Panc1 (cell line): ENCODE measurements at regions not wholly inside any gene's neighbourhood (a gene's known extent, or its start where the extent isn't known, plus 50 kb on each side); places are given as distances from the start of the nearest gene placed in this dataset.

Experiments used
- ATAC-seq: fragments of 200-7000 bp; cut with Tn5 transposase; 2 replicates; pipeline ENCODE4 v1.9.1; 2020; ENCODE audit warnings: mild to moderate bottlenecking, moderate library complexity
- BruUV-seq: library from RNA; stranded (reverse); fragments of 400-500 nt; replicated peaks from 2 replicates; lab custom pipeline; 2021; lab: Mats Ljungman, UMichigan
- CTCF ChIA-PET: fragments of 300-600 bp; sonication (Branson Sonifier 250); formaldehyde crosslinking; loops from one replicate; lab custom pipeline; 2022; ENCODE audit warnings: antibody characterized with exemption; lab: Charles Lee
- POLR2A ChIA-PET: fragments of 300-600 bp; sonication (Branson Sonifier 250); formaldehyde crosslinking; loops from one replicate; lab custom pipeline; 2022; ENCODE audit warnings: antibody characterized with exemption; lab: Charles Lee
- DNase-seq: peaks from one replicate; pipeline ENCODE4 v3.0.0-alpha.2; 2010; ENCODE audit warnings: low read depth, low spot score
- H3K27ac ChIP-seq: 2 replicates; pipeline ENCODE4 v1.5.1; 2011; ENCODE audit warnings: mild to moderate bottlenecking, low read length, inconsistent platforms
- H3K27me3 ChIP-seq: fragments of 200-500 bp; sonication (Bioruptor generic); 2 replicates; pipeline ENCODE4 v1.6.0; 2014; ENCODE audit warnings: low read length, inconsistent platforms; ENCODE audit not compliant: control insufficient read depth, insufficient read depth
- H3K36me3 ChIP-seq: fragments of 200-500 bp; sonication (Bioruptor generic); 2 replicates; pipeline ENCODE4 v1.5.1; 2014; ENCODE audit warnings: inconsistent platforms, mild to moderate bottlenecking, low read length, moderate library complexity; ENCODE audit not compliant: control insufficient read depth, insufficient read depth
- H3K4me1 ChIP-seq: 2 replicates; pipeline ENCODE4 v1.5.1; 2011; ENCODE audit warnings: inconsistent platforms, mild to moderate bottlenecking, low read length, moderate library complexity; ENCODE audit not compliant: control insufficient read depth, insufficient read depth
- H3K4me3 ChIP-seq, 2 experiments: 2 replicates each; pipeline ENCODE4 v1.5.1; 2011 to 2012; ENCODE audit warnings: low read depth in 2 of 2, low read length in 2 of 2, mild to moderate bottlenecking in 2 of 2, inconsistent platforms in 1 of 2, moderate library complexity in 1 of 2
- H3K9me3 ChIP-seq: fragments of 200-500 bp; sonication (Bioruptor generic); 2 replicates; pipeline ENCODE4 v1.5.1; 2014; ENCODE audit warnings: low read depth, mild to moderate bottlenecking, inconsistent platforms, low read length, moderate library complexity; ENCODE audit not compliant: control insufficient read depth, insufficient read depth
- POLR2AphosphoS5 ChIP-seq: IDR thresholded peaks from 2 replicates; pipeline ENCODE4 v1.6.1; 2012; ENCODE audit warnings: mild to moderate bottlenecking, low read depth, low read length, moderate library complexity
- SIN3A ChIP-seq: IDR thresholded peaks from 2 replicates; pipeline ENCODE4 v1.6.1; 2012; ENCODE audit warnings: low read depth, mild to moderate bottlenecking, low read length, moderate library complexity, borderline replicate concordance; ENCODE audit not compliant: insufficient read depth
- TCF7L2 ChIP-seq: IDR thresholded peaks from 2 replicates; pipeline ENCODE4 v1.6.1; 2011; ENCODE audit warnings: mild to moderate bottlenecking, low read depth, low read length, inconsistent platforms
- in situ Hi-C: cut with HindIII; loops from 2 replicates; pipeline ENCODE4 v1.10.0; 2016; ENCODE audit warnings: low sequenced_read_pairs, low pct_unique_long_range_greater_than_20kb
- intact Hi-C: fragments of 100-400 bp; cut with micrococcal nuclease; formaldehyde crosslinking; loops from one replicate; pipeline ENCODE4 v1.10.0; 2022; ENCODE audit not compliant: unreplicated experiment
- TF ChIP-seq, protein P1 (sequence below), 2 experiments: IDR thresholded peaks; 2 replicates each; pipeline ENCODE4 v1.6.1; 2011 to 2012; ENCODE audit warnings: low read depth in 2 of 2, control low read depth in 1 of 2, low read length in 1 of 2, mild to moderate bottlenecking in 1 of 2, moderate library complexity in 1 of 2; ENCODE audit not compliant: insufficient read depth in 1 of 2
- TF ChIP-seq, protein P2 (sequence below): fragments of 450-650 bp; IDR thresholded peaks from 2 replicates; pipeline ENCODE4 v1.5.1; 2017; ENCODE audit warnings: mild to moderate bottlenecking

DNA sequence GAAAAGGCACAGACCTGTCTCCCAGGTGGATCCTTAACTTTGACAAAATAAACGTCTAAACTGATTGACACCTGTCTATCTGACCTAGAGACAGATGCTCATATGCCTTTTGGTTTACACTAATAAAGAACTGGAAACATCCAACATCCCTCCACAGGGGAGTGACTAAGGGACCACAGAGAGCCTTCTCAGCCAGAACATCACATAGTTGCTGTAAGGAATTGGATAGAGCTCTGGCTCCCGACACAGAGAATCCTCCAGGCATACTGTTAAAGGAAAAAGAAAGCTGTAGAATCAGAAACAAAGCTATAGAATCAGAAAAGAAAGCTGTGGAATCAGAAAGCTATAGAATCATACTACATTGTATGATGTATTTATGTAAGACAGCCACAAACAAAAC is 258.8 kb downstream of the STK31 start:
- H3K27ac ChIP-seq = no peak overlapping the region
- H3K4me3 ChIP-seq = no peak overlapping the region
- POLR2A ChIA-PET = no interaction called here
- TF ChIP-seq, protein P1, sequence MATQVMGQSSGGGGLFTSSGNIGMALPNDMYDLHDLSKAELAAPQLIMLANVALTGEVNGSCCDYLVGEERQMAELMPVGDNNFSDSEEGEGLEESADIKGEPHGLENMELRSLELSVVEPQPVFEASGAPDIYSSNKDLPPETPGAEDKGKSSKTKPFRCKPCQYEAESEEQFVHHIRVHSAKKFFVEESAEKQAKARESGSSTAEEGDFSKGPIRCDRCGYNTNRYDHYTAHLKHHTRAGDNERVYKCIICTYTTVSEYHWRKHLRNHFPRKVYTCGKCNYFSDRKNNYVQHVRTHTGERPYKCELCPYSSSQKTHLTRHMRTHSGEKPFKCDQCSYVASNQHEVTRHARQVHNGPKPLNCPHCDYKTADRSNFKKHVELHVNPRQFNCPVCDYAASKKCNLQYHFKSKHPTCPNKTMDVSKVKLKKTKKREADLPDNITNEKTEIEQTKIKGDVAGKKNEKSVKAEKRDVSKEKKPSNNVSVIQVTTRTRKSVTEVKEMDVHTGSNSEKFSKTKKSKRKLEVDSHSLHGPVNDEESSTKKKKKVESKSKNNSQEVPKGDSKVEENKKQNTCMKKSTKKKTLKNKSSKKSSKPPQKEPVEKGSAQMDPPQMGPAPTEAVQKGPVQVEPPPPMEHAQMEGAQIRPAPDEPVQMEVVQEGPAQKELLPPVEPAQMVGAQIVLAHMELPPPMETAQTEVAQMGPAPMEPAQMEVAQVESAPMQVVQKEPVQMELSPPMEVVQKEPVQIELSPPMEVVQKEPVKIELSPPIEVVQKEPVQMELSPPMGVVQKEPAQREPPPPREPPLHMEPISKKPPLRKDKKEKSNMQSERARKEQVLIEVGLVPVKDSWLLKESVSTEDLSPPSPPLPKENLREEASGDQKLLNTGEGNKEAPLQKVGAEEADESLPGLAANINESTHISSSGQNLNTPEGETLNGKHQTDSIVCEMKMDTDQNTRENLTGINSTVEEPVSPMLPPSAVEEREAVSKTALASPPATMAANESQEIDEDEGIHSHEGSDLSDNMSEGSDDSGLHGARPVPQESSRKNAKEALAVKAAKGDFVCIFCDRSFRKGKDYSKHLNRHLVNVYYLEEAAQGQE (IDR thresholded peaks at IDR 0.05; ENCODE audit: insufficient read depth in 1 of 2, low read depth in 2 of 2, low read length in 1 of 2) = no peak
- TF ChIP-seq, protein P2, sequence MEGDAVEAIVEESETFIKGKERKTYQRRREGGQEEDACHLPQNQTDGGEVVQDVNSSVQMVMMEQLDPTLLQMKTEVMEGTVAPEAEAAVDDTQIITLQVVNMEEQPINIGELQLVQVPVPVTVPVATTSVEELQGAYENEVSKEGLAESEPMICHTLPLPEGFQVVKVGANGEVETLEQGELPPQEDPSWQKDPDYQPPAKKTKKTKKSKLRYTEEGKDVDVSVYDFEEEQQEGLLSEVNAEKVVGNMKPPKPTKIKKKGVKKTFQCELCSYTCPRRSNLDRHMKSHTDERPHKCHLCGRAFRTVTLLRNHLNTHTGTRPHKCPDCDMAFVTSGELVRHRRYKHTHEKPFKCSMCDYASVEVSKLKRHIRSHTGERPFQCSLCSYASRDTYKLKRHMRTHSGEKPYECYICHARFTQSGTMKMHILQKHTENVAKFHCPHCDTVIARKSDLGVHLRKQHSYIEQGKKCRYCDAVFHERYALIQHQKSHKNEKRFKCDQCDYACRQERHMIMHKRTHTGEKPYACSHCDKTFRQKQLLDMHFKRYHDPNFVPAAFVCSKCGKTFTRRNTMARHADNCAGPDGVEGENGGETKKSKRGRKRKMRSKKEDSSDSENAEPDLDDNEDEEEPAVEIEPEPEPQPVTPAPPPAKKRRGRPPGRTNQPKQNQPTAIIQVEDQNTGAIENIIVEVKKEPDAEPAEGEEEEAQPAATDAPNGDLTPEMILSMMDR = no peak
- TF ChIP-seq TCF7L2 (no peak), SIN3A (no peak), POLR2AphosphoS5 (no peak)
- CTCF ChIA-PET = interaction anchor here (0.6 kb wide), 2 partner anchors 396 to 1587 kb away, joined by 3 read pairs; no protein-coding TSS in a partner anchor
- H3K36me3 ChIP-seq = no peaks in the 10 kb centered on the region
- intact Hi-C loops = no loop called here
- in situ Hi-C loops = no loop called here
- H3K4me1 ChIP-seq = no peaks in the 10 kb centered on the region
- DNase-seq = no peak
- no peak for ATAC-seq
- H3K9me3 ChIP-seq = no peaks in the 10 kb centered on the region
- no peaks in the 10 kb centered on the region for H3K27me3 ChIP-seq
- no TSS peak for BruUV-seq

GRCh38 chr7:23969443-23969842 is 259.4 kb downstream of the STK31 start:
- ATAC-seq (no peak), DNase-seq (no peak)
- no peaks in the 10 kb centered on the region for H3K9me3 ChIP-seq
- BruUV-seq = no TSS peak
- no peak overlapping the region for H3K27ac ChIP-seq
- ChIA-PET CTCF (interaction anchor here (0.6 kb wide), 1 partner anchor 1588 kb away, joined by 3 read pairs; no protein-coding TSS in a partner anchor), POLR2A (no interaction called here)
- no peaks in the 10 kb centered on the region for H3K36me3 ChIP-seq
- no peaks in the 10 kb centered on the region for H3K27me3 ChIP-seq
- TF ChIP-seq, protein P1 (IDR thresholded peaks at IDR 0.05; ENCODE audit: insufficient read depth in 1 of 2, low read depth in 2 of 2, low read length in 1 of 2) = no peak
- TF ChIP-seq, protein P2 = no peak
- no peak for TF ChIP-seq POLR2AphosphoS5
- TF ChIP-seq TCF7L2 = no peak
- TF ChIP-seq SIN3A = no peak
- H3K4me3 ChIP-seq = no peak overlapping the region
- no peaks in the 10 kb centered on the region for H3K4me1 ChIP-seq
- intact Hi-C loops = no loop called here
- in situ Hi-C loops = no loop called here
